PC-9 (cell line): ENCODE measurements at regions not wholly inside any gene's neighbourhood (a gene's known extent, or its start where the extent isn't known, plus 50 kb on each side); places are given as distances from the start of the nearest gene placed in this dataset.

ENCODE experiments used
- BruUV-seq: library from RNA; stranded (reverse); fragments of 400-500 nt; replicated peaks from 2 replicates; lab custom pipeline; 2021; lab: Mats Ljungman, UMichigan
- CTCF ChIA-PET: fragments of 300-600 bp; sonication (Branson Sonifier 250); formaldehyde crosslinking; loops from one replicate; lab custom pipeline; 2022; ENCODE audit warnings: antibody characterized with exemption; lab: Charles Lee
- POLR2A ChIA-PET: fragments of 300-600 bp; sonication (Branson Sonifier 250); formaldehyde crosslinking; loops from one replicate; lab custom pipeline; 2022; ENCODE audit warnings: antibody characterized with exemption; ENCODE audit not compliant: unreplicated experiment; lab: Charles Lee
- DNase-seq, 2 experiments: peaks; one replicate each; pipeline versions ENCODE4 v3.0.0 to v3.0.0-alpha.2; 2015 to 2022; ENCODE audit warnings: mixed read lengths in 1 of 2
- H2AFZ ChIP-seq: fragments of 200-600 bp; sonication (generic); 2 replicates; pipeline ENCODE4 v1.8.1; 2017; ENCODE audit warnings: antibody characterized with exemption
- H3F3A ChIP-seq: fragments of 200-600 bp; sonication (generic); 2 replicates; pipeline ENCODE4 v1.8.1; 2017; ENCODE audit warnings: antibody characterized with exemption, mild to moderate bottlenecking, low read depth; ENCODE audit not compliant: insufficient read depth
- H3K27ac ChIP-seq: fragments of 200-600 bp; sonication (generic); 2 replicates; pipeline ENCODE4 v1.6.1; 2016; ENCODE audit warnings: mixed run types
- H3K27me3 ChIP-seq: fragments of 200-600 bp; sonication (generic); 2 replicates; pipeline ENCODE4 v1.6.1; 2016; ENCODE audit warnings: low read depth, mixed run types; ENCODE audit not compliant: insufficient read depth
- H3K36me3 ChIP-seq: fragments of 200-600 bp; sonication (generic); 2 replicates; pipeline ENCODE4 v1.6.1; 2016; ENCODE audit warnings: low read depth, mixed run types
- H3K4me1 ChIP-seq: fragments of 200-600 bp; sonication (generic); replicated peaks from 2 replicates; pipeline ENCODE4 v1.6.1; 2016; ENCODE audit warnings: mixed run types; ENCODE audit not compliant: insufficient read depth
- H3K4me2 ChIP-seq: fragments of 200-600 bp; sonication (generic); 2 replicates; pipeline ENCODE4 v1.6.1; 2017; ENCODE audit warnings: mixed run types
- H3K4me3 ChIP-seq: fragments of 200-600 bp; sonication (generic); 2 replicates; pipeline ENCODE4 v1.6.1; 2016; ENCODE audit warnings: mixed run types
- H3K79me2 ChIP-seq: fragments of 200-600 bp; sonication (generic); 2 replicates; pipeline ENCODE4 v1.6.1; 2017; ENCODE audit warnings: low read depth, mixed run types
- H3K9me2 ChIP-seq: fragments of 200-600 bp; sonication (generic); 2 replicates; pipeline ENCODE4 v1.8.1; 2017; ENCODE audit warnings: mild to moderate bottlenecking; ENCODE audit not compliant: insufficient read depth
- H3K9me3 ChIP-seq: fragments of 200-600 bp; sonication (generic); 2 replicates; pipeline ENCODE4 v1.8.1; 2016; ENCODE audit warnings: low read depth; ENCODE audit not compliant: insufficient read depth
- H4K20me1 ChIP-seq: fragments of 200-600 bp; sonication (generic); 2 replicates; pipeline ENCODE4 v1.8.1; 2017; ENCODE audit not compliant: insufficient read depth
- EZH2 ChIP-seq: fragments of 200-600 bp; sonication (generic); IDR thresholded peaks from 2 replicates; pipeline ENCODE4 v1.8.0; 2017; ENCODE audit warnings: antibody characterized with exemption, low read depth
- intact Hi-C: fragments of 100-400 bp; cut with micrococcal nuclease; formaldehyde crosslinking; loops from one replicate; pipeline ENCODE4 v1.10.0; 2022; ENCODE audit not compliant: unreplicated experiment
- TF ChIP-seq, protein P1 (sequence below): fragments of 200-600 bp; sonication (generic); conservative IDR thresholded peaks from 2 replicates; pipeline ENCODE4 v1.6.1; 2017; ENCODE audit warnings: mixed run types, antibody characterized with exemption, mild to moderate bottlenecking, moderate library complexity

DNA sequence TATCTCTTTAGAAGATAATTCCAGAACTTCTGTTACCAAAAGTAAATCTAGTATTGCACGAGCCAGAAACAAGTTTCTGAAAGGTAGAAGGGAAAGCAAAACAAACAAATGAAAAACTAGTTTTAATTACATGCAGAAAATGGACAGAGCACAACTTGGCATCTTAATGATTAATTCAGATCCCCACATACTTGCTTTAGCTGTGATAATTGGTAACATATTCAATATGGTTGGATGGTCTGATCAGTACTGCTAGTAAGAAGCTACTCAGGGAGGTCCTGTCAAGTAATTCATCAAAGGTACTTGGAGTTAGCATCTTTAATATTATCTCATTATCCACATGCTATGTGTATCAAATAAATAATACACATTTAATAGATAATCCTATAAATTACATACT, 204.3 kb downstream of the TRAM1L1 start:
- no TSS peak for BruUV-seq
- no peak overlapping the region for H3K27ac ChIP-seq
- H3K36me3 ChIP-seq: no peaks in the 10 kb centered on the region
- no peaks in the 10 kb centered on the region for H3K9me2 ChIP-seq
- CTCF ChIA-PET: no interaction called here
- no peak for DNase-seq
- intact Hi-C loops: no loop called here
- no peaks in the 10 kb centered on the region for H3K9me3 ChIP-seq
- no peaks in the 10 kb centered on the region for H3K79me2 ChIP-seq
- H3K4me3 ChIP-seq: no peak overlapping the region
- H2AFZ ChIP-seq: no peak overlapping the region
- TF ChIP-seq EZH2: no peak
- TF ChIP-seq, protein P1, sequence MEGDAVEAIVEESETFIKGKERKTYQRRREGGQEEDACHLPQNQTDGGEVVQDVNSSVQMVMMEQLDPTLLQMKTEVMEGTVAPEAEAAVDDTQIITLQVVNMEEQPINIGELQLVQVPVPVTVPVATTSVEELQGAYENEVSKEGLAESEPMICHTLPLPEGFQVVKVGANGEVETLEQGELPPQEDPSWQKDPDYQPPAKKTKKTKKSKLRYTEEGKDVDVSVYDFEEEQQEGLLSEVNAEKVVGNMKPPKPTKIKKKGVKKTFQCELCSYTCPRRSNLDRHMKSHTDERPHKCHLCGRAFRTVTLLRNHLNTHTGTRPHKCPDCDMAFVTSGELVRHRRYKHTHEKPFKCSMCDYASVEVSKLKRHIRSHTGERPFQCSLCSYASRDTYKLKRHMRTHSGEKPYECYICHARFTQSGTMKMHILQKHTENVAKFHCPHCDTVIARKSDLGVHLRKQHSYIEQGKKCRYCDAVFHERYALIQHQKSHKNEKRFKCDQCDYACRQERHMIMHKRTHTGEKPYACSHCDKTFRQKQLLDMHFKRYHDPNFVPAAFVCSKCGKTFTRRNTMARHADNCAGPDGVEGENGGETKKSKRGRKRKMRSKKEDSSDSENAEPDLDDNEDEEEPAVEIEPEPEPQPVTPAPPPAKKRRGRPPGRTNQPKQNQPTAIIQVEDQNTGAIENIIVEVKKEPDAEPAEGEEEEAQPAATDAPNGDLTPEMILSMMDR: no peak
- no peaks in the 10 kb centered on the region for H3F3A ChIP-seq
- POLR2A ChIA-PET: no interaction called here
- no peaks in the 10 kb centered on the region for H3K27me3 ChIP-seq
- no peaks in the 10 kb centered on the region for H4K20me1 ChIP-seq
- no peaks in the 10 kb centered on the region for H3K4me1 ChIP-seq
- no peak overlapping the region for H3K4me2 ChIP-seq

DNA sequence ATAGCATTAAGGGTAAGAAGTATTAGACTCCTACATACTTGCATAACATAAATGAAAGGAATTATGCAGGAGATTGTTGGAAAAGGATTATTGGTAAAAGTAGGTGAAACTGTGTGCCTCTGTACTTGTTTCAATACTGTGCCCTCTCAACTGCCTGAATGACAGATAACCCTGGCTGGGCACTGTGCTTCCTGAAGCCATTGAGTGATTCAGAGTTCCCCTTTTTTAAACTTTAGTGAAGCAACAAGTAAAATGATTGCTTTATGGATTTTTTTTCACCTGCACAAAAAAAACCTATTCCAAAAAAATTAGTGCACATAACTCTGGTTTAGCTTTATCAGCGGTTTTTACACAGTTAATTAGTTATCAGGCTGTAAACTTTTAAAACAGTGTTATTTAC, 204.8 kb downstream of the TRAM1L1 start:
- TF ChIP-seq, protein P1: no peak
- no peak for TF ChIP-seq EZH2
- H2AFZ ChIP-seq: no peak overlapping the region
- no peak overlapping the region for H3K27ac ChIP-seq
- no peak overlapping the region for H3K4me3 ChIP-seq
- no peaks in the 10 kb centered on the region for H3K9me3 ChIP-seq
- POLR2A ChIA-PET: no interaction called here
- intact Hi-C loops: no loop called here
- CTCF ChIA-PET: no interaction called here
- no peaks in the 10 kb centered on the region for H4K20me1 ChIP-seq
- H3K36me3 ChIP-seq: no peaks in the 10 kb centered on the region
- no peaks in the 10 kb centered on the region for H3K9me2 ChIP-seq
- H3K79me2 ChIP-seq: no peaks in the 10 kb centered on the region
- no TSS peak for BruUV-seq
- no peaks in the 10 kb centered on the region for H3F3A ChIP-seq
- DNase-seq: no peak
- H3K4me2 ChIP-seq: no peak overlapping the region
- H3K27me3 ChIP-seq: no peaks in the 10 kb centered on the region
- no peaks in the 10 kb centered on the region for H3K4me1 ChIP-seq

DNA sequence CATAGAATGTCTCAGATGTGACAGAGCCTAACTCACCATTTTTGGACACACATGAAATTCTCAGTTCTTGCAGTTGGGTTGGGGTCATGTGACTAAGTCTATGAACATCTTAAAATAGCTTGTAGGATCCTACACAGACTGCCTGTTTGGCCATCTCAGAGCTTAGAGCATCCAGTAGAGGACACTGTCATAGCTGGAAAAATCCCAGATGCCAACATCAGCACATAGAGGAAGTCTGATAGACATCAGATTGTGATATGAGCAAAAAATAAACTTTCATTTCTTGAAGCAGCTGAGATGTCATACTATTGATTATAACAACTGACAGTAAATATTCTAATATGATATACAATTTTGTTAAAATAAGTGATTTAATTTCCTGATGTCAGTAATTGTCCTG, 207.1 kb downstream of the TRAM1L1 start:
- H3K79me2 ChIP-seq: no peaks in the 10 kb centered on the region
- H3K9me2 ChIP-seq: no peaks in the 10 kb centered on the region
- H3K4me3 ChIP-seq: no peak overlapping the region
- no peak overlapping the region for H2AFZ ChIP-seq
- no TSS peak for BruUV-seq
- H3K9me3 ChIP-seq: no peaks in the 10 kb centered on the region
- no peak for DNase-seq
- no peaks in the 10 kb centered on the region for H3K36me3 ChIP-seq
- CTCF ChIA-PET: no interaction called here
- POLR2A ChIA-PET: no interaction called here
- intact Hi-C loops: no loop called here
- no peaks in the 10 kb centered on the region for H3K27me3 ChIP-seq
- no peak overlapping the region for H3K4me2 ChIP-seq
- no peak overlapping the region for H3K27ac ChIP-seq
- TF ChIP-seq, protein P1: no peak
- TF ChIP-seq EZH2: no peak
- H3F3A ChIP-seq: no peaks in the 10 kb centered on the region
- no peaks in the 10 kb centered on the region for H4K20me1 ChIP-seq
- no peaks in the 10 kb centered on the region for H3K4me1 ChIP-seq
